GM23338 (cell line): ENCODE measurements at regions not wholly inside any gene's neighbourhood (a gene's known extent, or its start where the extent isn't known, plus 50 kb on each side); places are given as distances from the start of the nearest gene placed in this dataset.
A peak's percentile ranks its signal among the peaks of the same experiment; 100 is the strongest.

ENCODE experiments used
- ATAC-seq: fragments of 200-7000 bp; cut with Tn5 transposase; 3 replicates; pipeline ENCODE4 v1.9.1; 2020
- DNase-seq: peaks from one replicate; pipeline ENCODE4 v3.0.0-alpha.2; 2015; ENCODE audit warnings: low spot score
- H2AFZ ChIP-seq: fragments of 200-600 bp; sonication (generic); 2 replicates; pipeline ENCODE4 v1.8.0; 2016; ENCODE audit warnings: antibody characterized with exemption, mild to moderate bottlenecking, moderate library complexity
- H3F3A ChIP-seq: fragments of 200-600 bp; sonication (generic); replicated peaks from 2 replicates; pipeline ENCODE4 v1.8.0; 2017; ENCODE audit warnings: antibody characterized with exemption, mixed run types, low read depth
- H3K27ac ChIP-seq: fragments of 200-600 bp; sonication (generic); 2 replicates; pipeline ENCODE4 v1.6.1; 2016; ENCODE audit warnings: low read depth
- H3K27me3 ChIP-seq: fragments of 200-600 bp; sonication (generic); 2 replicates; pipeline ENCODE4 v1.8.0; 2016; ENCODE audit warnings: mild to moderate bottlenecking, mixed run types, moderate library complexity; ENCODE audit not compliant: insufficient read depth
- H3K36me3 ChIP-seq: fragments of 200-600 bp; sonication (generic); 2 replicates; pipeline ENCODE4 v1.8.0; 2016; ENCODE audit warnings: mild to moderate bottlenecking; ENCODE audit not compliant: insufficient read depth
- H3K4me1 ChIP-seq: fragments of 200-600 bp; sonication (generic); 2 replicates; pipeline ENCODE4 v1.8.0; 2016; ENCODE audit warnings: mild to moderate bottlenecking, moderate library complexity; ENCODE audit not compliant: insufficient read depth
- H3K4me2 ChIP-seq: fragments of 200-600 bp; sonication (generic); 2 replicates; pipeline ENCODE4 v1.7.1; 2017; ENCODE audit warnings: mixed run types
- H3K4me3 ChIP-seq: fragments of 200-600 bp; sonication (generic); 2 replicates; pipeline ENCODE4 v1.6.1; 2016; ENCODE audit warnings: mixed run types
- H3K79me2 ChIP-seq: fragments of 200-600 bp; sonication (generic); replicated peaks from 2 replicates; pipeline ENCODE4 v1.8.0; 2017; ENCODE audit warnings: mild to moderate bottlenecking; ENCODE audit not compliant: insufficient read depth
- H3K9me2 ChIP-seq: fragments of 200-600 bp; sonication (generic); 2 replicates; pipeline ENCODE4 v1.8.0; 2017; ENCODE audit not compliant: insufficient read depth
- H4K20me1 ChIP-seq: fragments of 200-600 bp; sonication (generic); replicated peaks from 2 replicates; pipeline ENCODE4 v1.8.0; 2017; ENCODE audit warnings: mild to moderate bottlenecking; ENCODE audit not compliant: insufficient read depth
- H3K27ac Mint-ChIP-seq: 2 replicates; pipeline ENCODE4 v1.8.0; 2020; ENCODE audit warnings: inconsistent platforms, mild to moderate bottlenecking, moderate library complexity, mixed read lengths
- H3K27me3 Mint-ChIP-seq: 3 replicates; pipeline ENCODE4 v1.8.0; 2022; ENCODE audit warnings: low read depth, mild to moderate bottlenecking, moderate library complexity, mixed read lengths, inconsistent platforms; ENCODE audit not compliant: insufficient read depth, poor library complexity
- H3K36me3 Mint-ChIP-seq: 3 replicates; pipeline ENCODE4 v1.8.0; 2021; ENCODE audit warnings: low read depth, mild to moderate bottlenecking, inconsistent platforms, moderate library complexity, mixed read lengths
- H3K4me1 Mint-ChIP-seq: 3 replicates; pipeline ENCODE4 v1.8.0; 2020; ENCODE audit warnings: mild to moderate bottlenecking, inconsistent platforms, mixed read lengths
- H3K4me3 Mint-ChIP-seq: 3 replicates; pipeline ENCODE4 v1.8.0; 2021; ENCODE audit warnings: moderate library complexity, mild to moderate bottlenecking, inconsistent platforms, mixed read lengths
- H3K9me3 Mint-ChIP-seq: 3 replicates; pipeline ENCODE4 v1.8.0; 2020; ENCODE audit warnings: moderate library complexity, mild to moderate bottlenecking, inconsistent platforms, mixed read lengths
- CREB1 ChIP-seq: fragments of 250-450 bp; sonication (Bioruptor Pico); IDR thresholded peaks from 2 replicates; pipeline ENCODE4 v1.5.0; 2020; ENCODE audit warnings: low read depth, mild to moderate bottlenecking, moderate library complexity
- CTCF ChIP-seq, 2 experiments: fragments of 200-600 bp in 1 of 2; sonication (generic) in 1 of 2; conservative IDR thresholded peaks; 2 replicates each; pipeline versions ENCODE4 v1.5.1 to v1.6.1; 2016 to 2017; ENCODE audit warnings: antibody characterized with exemption in 2 of 2, low read depth in 2 of 2, mild to moderate bottlenecking in 2 of 2, moderate library complexity in 1 of 2
- ETS1 ChIP-seq: IDR thresholded peaks from 2 replicates; pipeline ENCODE4 v1.6.1; 2016; ENCODE audit warnings: antibody characterized with exemption
- EZH2 ChIP-seq: fragments of 200-600 bp; sonication (generic); IDR thresholded peaks from one replicate; pipeline ENCODE4 v1.8.0; 2017; ENCODE audit warnings: antibody characterized with exemption, mild to moderate bottlenecking, low read depth; ENCODE audit not compliant: unreplicated experiment
- NANOG ChIP-seq: IDR thresholded peaks from 2 replicates; pipeline ENCODE4 v1.6.1; 2016; ENCODE audit warnings: antibody characterized with exemption, borderline replicate concordance
- POLR2AphosphoS5 ChIP-seq: IDR thresholded peaks from 2 replicates; pipeline ENCODE4 v1.6.1; 2016; ENCODE audit warnings: antibody characterized with exemption, low read depth
- REST ChIP-seq: IDR thresholded peaks from one replicate; pipeline ENCODE4 v1.6.1; 2018; ENCODE audit warnings: antibody characterized with exemption; ENCODE audit not compliant: unreplicated experiment
- STAT1 ChIP-seq: IDR thresholded peaks from one replicate; pipeline ENCODE4 v1.6.1; 2016; ENCODE audit warnings: antibody characterized with exemption; ENCODE audit not compliant: unreplicated experiment
- ZNF114 ChIP-seq: fragments of 250-450 bp; sonication (Bioruptor Pico); IDR thresholded peaks from 2 replicates; pipeline ENCODE4 v1.5.0; 2020; ENCODE audit warnings: mild to moderate bottlenecking, moderate library complexity

GRCh38 chr5:164688437-164688836 is 1183.0 kb downstream of the MAT2B start (continued):
- TF ChIP-seq REST (no peak), NANOG (no peak), ETS1 (no peak), STAT1 (no peak), ZNF114 (no peak)

- Histone ChIP-seq H3K36me3 (no peaks in the 10 kb centered on the region), H3K27ac (no peak overlapping the region), H3K27me3 (no peaks in the 10 kb centered on the region), H3K4me3 (no peak overlapping the region), H3K9me2 (no peaks in the 10 kb centered on the region), H3K79me2 (no peaks in the 10 kb centered on the region), H2AFZ (no peak overlapping the region), H3K4me2 (no peak overlapping the region), H3K4me1 (peaks cover 21% of the 10 kb centered on the region), H4K20me1 (no peaks in the 10 kb centered on the region), H3F3A (no peaks in the 10 kb centered on the region)
- Mint-ChIP-seq H3K27ac (no peak overlapping the region), H3K36me3 (no peaks in the 10 kb centered on the region), H3K9me3 (peaks cover 3% of the 10 kb centered on the region; the same call in 1 of the 3 replicates), H3K4me3 (no peak overlapping the region), H3K4me1 (peaks cover 17% of the 10 kb centered on the region), H3K27me3 (peaks cover 2% of the 10 kb centered on the region)
- DNase-seq: peak; percentile 40
- TF ChIP-seq EZH2: no peak
- TF ChIP-seq POLR2AphosphoS5: no peak
- peak; percentile 66 for ATAC-seq
Measured at GRCh38 chr5:164708831-164709230, 1203.4 kb downstream of the MAT2B start.

GRCh38 chr5:164713682-164714081 is 1208.3 kb downstream of the MAT2B start:
- Mint-ChIP-seq H3K9me3 (no peaks in the 10 kb centered on the region), H3K36me3 (peaks cover 5% of the 10 kb centered on the region; the same call in 2 of the 3 replicates), H3K27me3 (peaks cover 1% of the 10 kb centered on the region), H3K27ac (no peak overlapping the region), H3K4me3 (no peak overlapping the region), H3K4me1 (peaks cover 7% of the 10 kb centered on the region; the same call in 2 of the 3 replicates)
- no peak for TF ChIP-seq CREB1 (CRISPR knock-in tag)
- no peak for TF ChIP-seq ZNF114
- TF ChIP-seq CTCF (conservative IDR thresholded peaks at IDR 0.05; ENCODE audit: low read depth in 2 of 2): no peak
- TF ChIP-seq NANOG: no peak
- TF ChIP-seq POLR2AphosphoS5: no peak
- TF ChIP-seq REST: no peak
- Histone ChIP-seq H3K27ac (no peak overlapping the region), H3K27me3 (no peaks in the 10 kb centered on the region), H3F3A (no peaks in the 10 kb centered on the region), H4K20me1 (no peaks in the 10 kb centered on the region), H3K36me3 (no peaks in the 10 kb centered on the region), H2AFZ (no peak overlapping the region), H3K4me2 (no peak overlapping the region), H3K9me2 (no peaks in the 10 kb centered on the region), H3K4me3 (no peak overlapping the region), H3K79me2 (no peaks in the 10 kb centered on the region), H3K4me1 (peaks cover 9% of the 10 kb centered on the region)
- DNase-seq (no peak), ATAC-seq (no peak)
